Fibroblast of mammary gland (primary cell): ENCODE measurements at regions not wholly inside any gene's neighbourhood (a gene's known extent, or its start where the extent isn't known, plus 50 kb on each side); places are given as distances from the start of the nearest gene placed in this dataset.
"Not testable (repeated sequence)": the region's sequence is repeated elsewhere in the genome, so short reads cannot be mapped to it uniquely, and the experiment has no call there.

ENCODE experiments used
- DNase-seq: peaks from one replicate; pipeline ENCODE4 v3.0.0-alpha.2; 2010; ENCODE audit warnings: low read depth
- H3K4me3 ChIP-seq: 2 replicates; pipeline ENCODE4 v1.5.1; 2011; ENCODE audit warnings: low read depth, mild to moderate bottlenecking, low read length, moderate library complexity; ENCODE audit not compliant: control insufficient read depth
- CTCF ChIP-seq: conservative IDR thresholded peaks from 2 replicates; pipeline ENCODE4 v1.5.1; 2011; ENCODE audit warnings: low read depth, low read length, inconsistent platforms; ENCODE audit not compliant: control insufficient read depth, insufficient read depth

- TF ChIP-seq CTCF, result no peak
- no peak for DNase-seq
Observed at GRCh38 chr17:22267019-22267418, 574.7 kb downstream of the KCNJ18 start.

GRCh38 chr17:22268214-22268911 is 576.0 kb downstream of the KCNJ18 start:
- DNase-seq, result no peak
- no peak for TF ChIP-seq CTCF
- H3K4me3 ChIP-seq, result no peak overlapping the region

More at GRCh38 chr17:22267019-22267418, 574.7 kb downstream of the KCNJ18 start:
- H3K4me3 ChIP-seq, result no peak overlapping the region

- TF ChIP-seq CTCF, result no peak
- DNase-seq, result no peak
- no peak overlapping the region for H3K4me3 ChIP-seq
Observed at GRCh38 chr17:22268912-22269220, 576.5 kb downstream of the KCNJ18 start.

GRCh38 chr17:22270381-22270780 is 578.1 kb downstream of the KCNJ18 start:
- H3K4me3 ChIP-seq, result no peak overlapping the region
- no peak for DNase-seq
- TF ChIP-seq CTCF, result no peak

- not testable (repeated sequence) for DNase-seq, H3K4me3 ChIP-seq
Observed at GRCh38 chr17:22270809-22271208, 578.5 kb downstream of the KCNJ18 start.

- no peak for TF ChIP-seq CTCF
- no peak overlapping the region for H3K4me3 ChIP-seq
- DNase-seq, result no peak
Observed at GRCh38 chr17:22272363-22273146, 580.2 kb downstream of the KCNJ18 start.

- H3K4me3 ChIP-seq, result no peak overlapping the region
- TF ChIP-seq CTCF, result no peak
- no peak for DNase-seq
Observed at GRCh38 chr17:22273308-22273707, 581.0 kb downstream of the KCNJ18 start.
